ENCODE measurements at regions not wholly inside any gene's neighbourhood (a gene's known extent, or its start where the extent isn't known, plus 50 kb on each side); places are given as distances from the start of the nearest gene placed in this dataset.
A peak's percentile ranks its signal among the peaks of the same experiment; 100 is the strongest.

DNA sequence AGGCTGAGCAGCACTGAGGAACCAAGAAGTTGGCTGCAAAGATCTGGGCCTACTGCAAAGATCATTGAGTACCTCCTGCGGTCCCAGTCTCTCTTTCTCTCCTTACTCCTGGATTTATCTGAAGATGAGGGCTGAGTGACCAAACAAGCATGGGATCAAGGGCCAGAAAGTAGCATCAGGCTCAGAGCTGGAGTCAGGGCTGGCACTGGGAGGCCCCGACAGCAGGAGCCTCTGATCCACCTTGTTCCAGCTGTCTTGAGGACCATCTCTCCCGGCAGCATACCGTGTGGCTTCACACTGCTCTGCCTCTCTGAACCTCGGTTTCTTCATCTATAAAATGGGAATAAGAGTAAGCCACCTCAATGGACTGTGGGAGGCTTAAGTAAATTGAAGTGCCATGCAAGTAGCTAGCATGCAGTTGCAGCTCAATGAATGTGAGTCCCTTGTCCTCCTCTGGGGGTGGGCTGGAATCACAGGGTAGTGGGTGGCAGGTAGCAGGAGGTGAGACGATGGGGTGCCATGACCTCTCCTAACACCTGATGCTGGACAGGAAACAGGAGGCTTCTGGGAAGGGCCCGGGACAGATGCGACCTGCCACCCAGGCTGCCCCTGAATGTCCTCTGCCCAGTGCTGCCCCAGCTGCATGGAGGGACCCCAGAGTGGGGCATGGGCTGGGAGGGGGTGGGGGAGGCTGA, 52.5 kb upstream of the PRDM11 start:
- Histone ChIP-seq H3K4me3 (no peak overlapping the region), H3K36me3 (no peaks in the 10 kb centered on the region), H3K27ac (no peak overlapping the region), H3K27me3 (no peaks in the 10 kb centered on the region), H3K9me3 (no peaks in the 10 kb centered on the region), H3K4me1 (no peaks in the 10 kb centered on the region), H3K9ac (ENCODE audit: low read depth in 2 of 2, low read length in 2 of 2) (no peak overlapping the region)
- intact Hi-C loops (cut with DNase I) = no loop called here
- TF ChIP-seq CTCF (IDR thresholded peaks at IDR 0.05) = no peak
- peak; percentile 11 for DNase-seq

GRCh38 chr11:45094958-45095690, 51.3 kb upstream of the PRDM11 start:
- Histone ChIP-seq H3K4me3 (no peak overlapping the region), H3K4me1 (no peaks in the 10 kb centered on the region), H3K27ac (no peak overlapping the region), H3K27me3 (no peaks in the 10 kb centered on the region), H3K9ac (ENCODE audit: low read depth in 2 of 2, low read length in 2 of 2) (no peak overlapping the region), H3K36me3 (no peaks in the 10 kb centered on the region), H3K9me3 (no peaks in the 10 kb centered on the region)
- TF ChIP-seq CTCF (IDR thresholded peaks at IDR 0.05) = no peak
- DNase-seq = peak; percentile 7
- intact Hi-C loops (cut with DNase I) = no loop called here

GRCh38 chr11:45095691-45096010, 50.8 kb upstream of the PRDM11 start:
- no peaks in the 10 kb centered on the region for H3K36me3 ChIP-seq
- no peak overlapping the region for H3K27ac ChIP-seq
- DNase-seq = peak; percentile 2
- no peak for TF ChIP-seq CTCF (IDR thresholded peaks at IDR 0.05)
- no peak overlapping the region for H3K9ac ChIP-seq (ENCODE audit: low read depth in 2 of 2, low read length in 2 of 2)
- no peak overlapping the region for H3K4me3 ChIP-seq
- no peaks in the 10 kb centered on the region for H3K27me3 ChIP-seq
- intact Hi-C loops (cut with DNase I) = no loop called here
- H3K9me3 ChIP-seq = no peaks in the 10 kb centered on the region
- no peaks in the 10 kb centered on the region for H3K4me1 ChIP-seq

GRCh38 chr11:45096636-45097035, 49.8 kb upstream of the PRDM11 start:
- intact Hi-C loops (cut with DNase I) = no loop called here
- no peak overlapping the region for H3K9ac ChIP-seq (ENCODE audit: low read depth in 2 of 2, low read length in 2 of 2)
- TF ChIP-seq CTCF (IDR thresholded peaks at IDR 0.05) = no peak

More at GRCh38 chr11:45096636-45097035, 49.8 kb upstream of the PRDM11 start:
- DNase-seq = no peak
- Histone ChIP-seq H3K4me3 (no peak overlapping the region), H3K4me1 (no peaks in the 10 kb centered on the region), H3K27ac (no peak overlapping the region), H3K36me3 (no peaks in the 10 kb centered on the region), H3K27me3 (no peaks in the 10 kb centered on the region), H3K9me3 (no peaks in the 10 kb centered on the region)
